ENCODE measurements at regions not wholly inside any gene's neighbourhood (a gene's known extent, or its start where the extent isn't known, plus 50 kb on each side); places are given as distances from the start of the nearest gene placed in this dataset.

- TF ChIP-seq EGR1 (IDR thresholded peaks at IDR 0.05; ENCODE audit: low read depth) (no peak), JUND (IDR thresholded peaks at IDR 0.05) (no peak), POLR2AphosphoS5 (IDR thresholded peaks at IDR 0.05; ENCODE audit: low read depth, low read length) (no peak), EZH2phosphoT487 (IDR thresholded peaks at IDR 0.05; ENCODE audit: borderline replicate concordance) (no peak)
- no peaks in the 10 kb centered on the region for H3K79me2 ChIP-seq (ENCODE audit: insufficient read depth, low read length)
- DNase-seq (ENCODE audit: low read depth, low spot score) (no peak), ATAC-seq (no peak)
- H2AFZ ChIP-seq (ENCODE audit: low read depth, low read length, poor library complexity, severe bottlenecking) = no peak overlapping the region
- RAD21 ChIA-PET (ENCODE audit: low non-redundant PET in 1 of 2, low total read pairs in 2 of 2, uncharacterized antibody in 2 of 2, unreplicated experiment in 2 of 2) = no interaction called here
- CTCF ChIA-PET = no interaction called here
- no peak overlapping the region for H3K4me2 ChIP-seq (ENCODE audit: low read length)
- no peaks in the 10 kb centered on the region for H3K4me1 ChIP-seq (ENCODE audit: control insufficient read depth in 1 of 2, insufficient read depth in 2 of 2, low read length in 2 of 2)
- intact Hi-C loops (cut with micrococcal nuclease) = no loop called here
- H3K36me3 ChIP-seq (ENCODE audit: control insufficient read depth in 1 of 2, insufficient read depth in 2 of 2, low read length in 2 of 2) = no peaks in the 10 kb centered on the region
- no TSS peak for BruUV-seq (replicated peaks)
- no peak overlapping the region for H3K4me3 ChIP-seq (replicated peaks in 1 of 2; ENCODE audit: low read depth in 1 of 2, low read length in 2 of 2)
- H3K9ac ChIP-seq (ENCODE audit: low read length) = no peak overlapping the region
- H3K27me3 ChIP-seq (ENCODE audit: insufficient read depth, low read length) = no peaks in the 10 kb centered on the region; the same call in 1 of the 2 replicates
- H3K9me2 ChIP-seq (ENCODE audit: insufficient read depth) = no peaks in the 10 kb centered on the region
- no peak overlapping the region for H3K27ac ChIP-seq (ENCODE audit: low read depth, low read length)
- no peaks in the 10 kb centered on the region for H3K9me3 ChIP-seq (ENCODE audit: control insufficient read depth in 1 of 2, insufficient read depth in 1 of 2, low read depth in 1 of 2, low read length in 2 of 2)
- POLR2A ChIA-PET = no interaction called here
- no peaks in the 10 kb centered on the region for H4K20me1 ChIP-seq (ENCODE audit: insufficient read depth)
Observed at GRCh38 chr2:133806564-133806963, 238.3 kb upstream of the NCKAP5 start.

GRCh38 chr2:133809485-133809884 is 241.2 kb upstream of the NCKAP5 start:
- ChIA-PET CTCF (no interaction called here), RAD21 (ENCODE audit: low non-redundant PET in 1 of 2, low total read pairs in 2 of 2, uncharacterized antibody in 2 of 2, unreplicated experiment in 2 of 2) (no interaction called here), POLR2A (no interaction called here)
- H3K4me3 ChIP-seq (replicated peaks in 1 of 2; ENCODE audit: low read depth in 1 of 2, low read length in 2 of 2) = no peak overlapping the region
- H3K9me3 ChIP-seq (ENCODE audit: control insufficient read depth in 1 of 2, insufficient read depth in 1 of 2, low read depth in 1 of 2, low read length in 2 of 2) = no peaks in the 10 kb centered on the region
- DNase-seq (ENCODE audit: low read depth, low spot score) (no peak), ATAC-seq (no peak)
- H3K79me2 ChIP-seq (ENCODE audit: insufficient read depth, low read length) = no peaks in the 10 kb centered on the region
- H3K4me2 ChIP-seq (ENCODE audit: low read length) = no peak overlapping the region
- H3K4me1 ChIP-seq (ENCODE audit: control insufficient read depth in 1 of 2, insufficient read depth in 2 of 2, low read length in 2 of 2) = peaks cover 3 to 23% of the 10 kb centered on the region in 2 experiments; a peak in 3 of 4 replicates
- H2AFZ ChIP-seq (ENCODE audit: low read depth, low read length, poor library complexity, severe bottlenecking) = no peak overlapping the region
- intact Hi-C loops (cut with micrococcal nuclease) = no loop called here
- no peaks in the 10 kb centered on the region for H3K36me3 ChIP-seq (ENCODE audit: control insufficient read depth in 1 of 2, insufficient read depth in 2 of 2, low read length in 2 of 2)
- no peak overlapping the region for H3K27ac ChIP-seq (ENCODE audit: low read depth, low read length)
- no TSS peak for BruUV-seq (replicated peaks)
- H4K20me1 ChIP-seq (ENCODE audit: insufficient read depth) = no peaks in the 10 kb centered on the region
- H3K9me2 ChIP-seq (ENCODE audit: insufficient read depth) = no peaks in the 10 kb centered on the region
- TF ChIP-seq, protein P1, sequence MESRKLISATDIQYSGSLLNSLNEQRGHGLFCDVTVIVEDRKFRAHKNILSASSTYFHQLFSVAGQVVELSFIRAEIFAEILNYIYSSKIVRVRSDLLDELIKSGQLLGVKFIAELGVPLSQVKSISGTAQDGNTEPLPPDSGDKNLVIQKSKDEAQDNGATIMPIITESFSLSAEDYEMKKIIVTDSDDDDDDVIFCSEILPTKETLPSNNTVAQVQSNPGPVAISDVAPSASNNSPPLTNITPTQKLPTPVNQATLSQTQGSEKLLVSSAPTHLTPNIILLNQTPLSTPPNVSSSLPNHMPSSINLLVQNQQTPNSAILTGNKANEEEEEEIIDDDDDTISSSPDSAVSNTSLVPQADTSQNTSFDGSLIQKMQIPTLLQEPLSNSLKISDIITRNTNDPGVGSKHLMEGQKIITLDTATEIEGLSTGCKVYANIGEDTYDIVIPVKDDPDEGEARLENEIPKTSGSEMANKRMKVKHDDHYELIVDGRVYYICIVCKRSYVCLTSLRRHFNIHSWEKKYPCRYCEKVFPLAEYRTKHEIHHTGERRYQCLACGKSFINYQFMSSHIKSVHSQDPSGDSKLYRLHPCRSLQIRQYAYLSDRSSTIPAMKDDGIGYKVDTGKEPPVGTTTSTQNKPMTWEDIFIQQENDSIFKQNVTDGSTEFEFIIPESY (IDR thresholded peaks at IDR 0.05; ENCODE audit: extremely low read depth, insufficient replicate concordance, low read length) = no peak
- TF ChIP-seq CBX3 (IDR thresholded peaks at IDR 0.05; ENCODE audit: low read depth) (no peak), EGR1 (IDR thresholded peaks at IDR 0.05; ENCODE audit: low read depth) (no peak), POLR2AphosphoS5 (IDR thresholded peaks at IDR 0.05; ENCODE audit: low read depth, low read length) (no peak), SRF (IDR thresholded peaks at IDR 0.05; ENCODE audit: low read depth) (no peak), FOSL1 (IDR thresholded peaks at IDR 0.05; ENCODE audit: low read depth) (no peak), ELF1 (IDR thresholded peaks at IDR 0.05; ENCODE audit: borderline replicate concordance, low read depth) (no peak), EZH2phosphoT487 (IDR thresholded peaks at IDR 0.05; ENCODE audit: borderline replicate concordance) (no peak)
- H3K27me3 ChIP-seq (ENCODE audit: insufficient read depth, low read length) = no peaks in the 10 kb centered on the region; the same call in 1 of the 2 replicates
- no peak overlapping the region for H3K9ac ChIP-seq (ENCODE audit: low read length)
